Transverse colon (tissue), 4 donors: ENCODE measurements at regions not wholly inside any gene's neighbourhood (a gene's known extent, or its start where the extent isn't known, plus 50 kb on each side); places are given as distances from the start of the nearest gene placed in this dataset.

Experiments
- POLR2A ChIP-seq: fragments of 450-650 bp; IDR thresholded peaks from one replicate; pipeline ENCODE4 v1.6.1; 2016; ENCODE audit warnings: antibody characterized with exemption, mild to moderate bottlenecking, moderate library complexity
- POLR2AphosphoS5 ChIP-seq, 3 donors: sonication (generic); formaldehyde crosslinking; IDR thresholded peaks; one replicate each; pipeline ENCODE4 v1.6.1; 2016; ENCODE audit warnings: antibody characterized with exemption in 3 of 3
- TF ChIP-seq, protein P1 (sequence below), 5 experiments: fragments of 200-600 bp in 3 of 5; fragments of 450-650 bp in 2 of 5; sonication (generic) in 3 of 5; IDR thresholded peaks; 1 replicate in 2 of 5; 2 replicates in 3 of 5; pipeline ENCODE4 v1.5.1; 2016 to 2017; ENCODE audit warnings: antibody characterized with exemption in 5 of 5, inconsistent platforms in 3 of 5, mild to moderate bottlenecking in 2 of 5, moderate library complexity in 1 of 5

- TF ChIP-seq, protein P1, sequence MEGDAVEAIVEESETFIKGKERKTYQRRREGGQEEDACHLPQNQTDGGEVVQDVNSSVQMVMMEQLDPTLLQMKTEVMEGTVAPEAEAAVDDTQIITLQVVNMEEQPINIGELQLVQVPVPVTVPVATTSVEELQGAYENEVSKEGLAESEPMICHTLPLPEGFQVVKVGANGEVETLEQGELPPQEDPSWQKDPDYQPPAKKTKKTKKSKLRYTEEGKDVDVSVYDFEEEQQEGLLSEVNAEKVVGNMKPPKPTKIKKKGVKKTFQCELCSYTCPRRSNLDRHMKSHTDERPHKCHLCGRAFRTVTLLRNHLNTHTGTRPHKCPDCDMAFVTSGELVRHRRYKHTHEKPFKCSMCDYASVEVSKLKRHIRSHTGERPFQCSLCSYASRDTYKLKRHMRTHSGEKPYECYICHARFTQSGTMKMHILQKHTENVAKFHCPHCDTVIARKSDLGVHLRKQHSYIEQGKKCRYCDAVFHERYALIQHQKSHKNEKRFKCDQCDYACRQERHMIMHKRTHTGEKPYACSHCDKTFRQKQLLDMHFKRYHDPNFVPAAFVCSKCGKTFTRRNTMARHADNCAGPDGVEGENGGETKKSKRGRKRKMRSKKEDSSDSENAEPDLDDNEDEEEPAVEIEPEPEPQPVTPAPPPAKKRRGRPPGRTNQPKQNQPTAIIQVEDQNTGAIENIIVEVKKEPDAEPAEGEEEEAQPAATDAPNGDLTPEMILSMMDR (IDR thresholded peaks at IDR 0.05): no peak
- TF ChIP-seq POLR2A (no peak), POLR2AphosphoS5 (IDR thresholded peaks at IDR 0.05) (no peak)
These were observed 890.6 kb upstream of the LRRTM1 start for GRCh38 chr2:81195017-81195773.
